Suprapubic skin (tissue), 4 donors: ENCODE measurements at regions not wholly inside any gene's neighbourhood (a gene's known extent, or its start where the extent isn't known, plus 50 kb on each side); places are given as distances from the start of the nearest gene placed in this dataset.

Experiments used
- EP300 ChIP-seq: sonication (generic); formaldehyde crosslinking; IDR thresholded peaks from one replicate; pipeline ENCODE4 v1.6.1; 2017; ENCODE audit warnings: antibody characterized with exemption
- POLR2A ChIP-seq, 2 donors: fragments of 450-650 bp; IDR thresholded peaks; one replicate each; pipeline ENCODE4 v1.6.1; 2017; ENCODE audit warnings: antibody characterized with exemption in 2 of 2, mild to moderate bottlenecking in 2 of 2, moderate library complexity in 2 of 2
- POLR2AphosphoS5 ChIP-seq, 3 donors: sonication (generic); formaldehyde crosslinking; IDR thresholded peaks; one replicate each; pipeline ENCODE4 v1.6.1; 2017; ENCODE audit warnings: antibody characterized with exemption in 3 of 3
- TF ChIP-seq, protein P1 (sequence below), 2 donors: fragments of 200-600 bp in 1 of 2; fragments of 450-650 bp in 1 of 2; sonication (generic) in 1 of 2; IDR thresholded peaks; one replicate each; pipeline ENCODE4 v1.5.1; 2016 to 2019; ENCODE audit warnings: antibody characterized with exemption in 2 of 2, mild to moderate bottlenecking in 1 of 2, moderate library complexity in 1 of 2

DNA sequence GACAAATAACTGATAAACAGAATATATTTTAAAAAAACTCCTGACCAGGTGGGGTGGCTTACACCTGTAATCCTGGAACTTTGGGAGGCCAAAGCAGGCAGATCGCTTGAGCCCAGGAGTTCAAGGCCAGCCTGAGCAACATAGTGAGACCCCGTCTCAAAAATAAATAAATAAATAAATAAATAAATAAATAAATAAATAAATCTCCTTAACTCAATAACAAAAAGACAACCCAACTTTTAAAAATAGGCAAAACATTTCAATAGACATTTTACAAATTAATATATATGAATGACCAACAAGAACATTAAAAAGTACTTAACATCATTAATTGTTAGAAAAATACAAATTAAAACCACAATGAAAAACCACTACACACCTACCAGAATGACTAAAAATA, 56.2 kb upstream of the CAPRIN2 start:
- TF ChIP-seq POLR2A (IDR thresholded peaks at IDR 0.05): no peak
- TF ChIP-seq, protein P1, sequence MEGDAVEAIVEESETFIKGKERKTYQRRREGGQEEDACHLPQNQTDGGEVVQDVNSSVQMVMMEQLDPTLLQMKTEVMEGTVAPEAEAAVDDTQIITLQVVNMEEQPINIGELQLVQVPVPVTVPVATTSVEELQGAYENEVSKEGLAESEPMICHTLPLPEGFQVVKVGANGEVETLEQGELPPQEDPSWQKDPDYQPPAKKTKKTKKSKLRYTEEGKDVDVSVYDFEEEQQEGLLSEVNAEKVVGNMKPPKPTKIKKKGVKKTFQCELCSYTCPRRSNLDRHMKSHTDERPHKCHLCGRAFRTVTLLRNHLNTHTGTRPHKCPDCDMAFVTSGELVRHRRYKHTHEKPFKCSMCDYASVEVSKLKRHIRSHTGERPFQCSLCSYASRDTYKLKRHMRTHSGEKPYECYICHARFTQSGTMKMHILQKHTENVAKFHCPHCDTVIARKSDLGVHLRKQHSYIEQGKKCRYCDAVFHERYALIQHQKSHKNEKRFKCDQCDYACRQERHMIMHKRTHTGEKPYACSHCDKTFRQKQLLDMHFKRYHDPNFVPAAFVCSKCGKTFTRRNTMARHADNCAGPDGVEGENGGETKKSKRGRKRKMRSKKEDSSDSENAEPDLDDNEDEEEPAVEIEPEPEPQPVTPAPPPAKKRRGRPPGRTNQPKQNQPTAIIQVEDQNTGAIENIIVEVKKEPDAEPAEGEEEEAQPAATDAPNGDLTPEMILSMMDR (IDR thresholded peaks at IDR 0.05): no peak
- TF ChIP-seq POLR2AphosphoS5 (IDR thresholded peaks at IDR 0.05): no peak
- no peak for TF ChIP-seq EP300
